GM12872 (cell line): ENCODE measurements at regions not wholly inside any gene's neighbourhood (a gene's known extent, or its start where the extent isn't known, plus 50 kb on each side); places are given as distances from the start of the nearest gene placed in this dataset.

Experiments used
- CTCF ChIP-seq: IDR thresholded peaks from 3 replicates; pipeline ENCODE4 v1.5.1; 2011; ENCODE audit warnings: low read depth, mild to moderate bottlenecking, low read length, moderate library complexity; ENCODE audit not compliant: insufficient read depth

- no peak for TF ChIP-seq CTCF
Measured at GRCh38 chr12:90360300-90360699, 594.7 kb downstream of the CCER1 start.

- TF ChIP-seq CTCF, result no peak
Measured at GRCh38 chr12:90355711-90356355, 599.1 kb downstream of the CCER1 start.

GRCh38 chr12:90343966-90344365 lies 611.0 kb downstream of the CCER1 start:
- TF ChIP-seq CTCF, result no peak

- no peak for TF ChIP-seq CTCF
Measured at GRCh38 chr12:90342081-90342480, 612.9 kb downstream of the CCER1 start.

- TF ChIP-seq CTCF, result no peak
Measured at GRCh38 chr12:90339837-90340236, 615.1 kb downstream of the CCER1 start.

GRCh38 chr12:90338365-90338764 lies 616.6 kb downstream of the CCER1 start:
- no peak for TF ChIP-seq CTCF

- TF ChIP-seq CTCF, result no peak
Measured at GRCh38 chr12:90337018-90337417, 618.0 kb downstream of the CCER1 start.
